BJ (cell line): ENCODE measurements at regions not wholly inside any gene's neighbourhood (a gene's known extent, or its start where the extent isn't known, plus 50 kb on each side); places are given as distances from the start of the nearest gene placed in this dataset.

ENCODE experiments used
- CTCF ChIA-PET: fragments of 350-600 bp; formaldehyde crosslinking; extraction: SDS; loops from one replicate; lab custom pipeline; 2021; ENCODE audit warnings: antibody characterized with exemption, inconsistent platforms; lab: Yijun Ruan, JAX
- POLR2A ChIA-PET: fragments of 300-600 bp; sonication (Branson Sonifier 250); formaldehyde crosslinking; extraction: SDS; loops from one replicate; lab custom pipeline; 2021; ENCODE audit warnings: antibody characterized with exemption; lab: Charles Lee
- DNase-seq: peaks from one replicate; pipeline ENCODE4 v3.0.0-alpha.2; 2011; ENCODE audit warnings: low read depth
- H3K27me3 ChIP-seq: 2 replicates; pipeline ENCODE4 v1.6.0; 2011; ENCODE audit warnings: low read length; ENCODE audit not compliant: control insufficient read depth, insufficient read depth
- H3K36me3 ChIP-seq: 2 replicates; pipeline ENCODE4 v1.5.1; 2011; ENCODE audit warnings: low read length; ENCODE audit not compliant: control insufficient read depth, insufficient read depth
- H3K4me3 ChIP-seq: 2 replicates; pipeline ENCODE4 v1.5.1; 2011; ENCODE audit warnings: low read depth, mild to moderate bottlenecking, control low read depth, low read length
- CTCF ChIP-seq: IDR thresholded peaks from 2 replicates; pipeline ENCODE4 v1.5.1; 2011; ENCODE audit warnings: low read depth, mild to moderate bottlenecking, control low read depth, inconsistent platforms, low read length, moderate library complexity; ENCODE audit not compliant: insufficient read depth

- H3K27me3 ChIP-seq: no peaks in the 10 kb centered on the region
- ChIA-PET POLR2A (interaction anchor here (0.5 kb wide), 1 partner anchor 290 kb away, joined by 3 read pairs; no protein-coding TSS in a partner anchor), CTCF (interaction anchor here (3.3 kb wide), 1 partner anchor 289 kb away, joined by 230 read pairs; no protein-coding TSS in a partner anchor)
- peak; percentile 97 for DNase-seq
- no peaks in the 10 kb centered on the region for H3K36me3 ChIP-seq
- H3K4me3 ChIP-seq: peak overlapping the region; percentile 63
- no peak for TF ChIP-seq CTCF
Measured at GRCh38 chr17:409848-410542, 57.4 kb upstream of the RPH3AL start.

DNA sequence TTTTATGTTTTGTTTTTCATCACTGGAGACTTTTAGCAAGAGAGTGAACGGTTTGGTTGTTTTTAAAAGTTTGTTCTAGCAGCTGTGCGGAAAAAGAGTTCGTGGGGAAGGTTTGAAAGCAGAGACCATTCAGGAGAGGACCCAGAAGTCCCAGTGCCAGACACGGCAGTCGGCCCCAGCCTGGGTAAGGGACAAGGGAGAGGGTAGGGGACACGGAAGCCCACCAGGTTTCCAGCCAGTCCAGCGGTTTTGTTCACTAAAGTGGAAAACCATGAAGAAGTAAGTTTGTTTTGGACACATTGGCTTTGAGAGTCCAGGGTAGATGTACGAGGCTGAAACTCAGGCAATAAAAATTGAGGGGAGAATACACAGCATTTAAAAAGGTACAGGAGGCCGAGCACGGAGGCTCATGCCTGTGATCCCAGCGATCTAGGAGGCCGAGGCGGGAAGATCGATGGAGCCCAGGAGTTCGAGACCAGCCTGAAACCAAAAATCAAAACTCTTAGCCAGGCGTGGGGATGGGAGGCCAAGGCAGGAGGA is 56.8 kb upstream of the RPH3AL start:
- Histone ChIP-seq H3K27me3 (no peaks in the 10 kb centered on the region), H3K36me3 (no peaks in the 10 kb centered on the region), H3K4me3 (peak overlapping the region; percentile 31)
- TF ChIP-seq CTCF: no peak
- ChIA-PET POLR2A (no interaction called here), CTCF (no interaction called here)
- no peak for DNase-seq

DNA sequence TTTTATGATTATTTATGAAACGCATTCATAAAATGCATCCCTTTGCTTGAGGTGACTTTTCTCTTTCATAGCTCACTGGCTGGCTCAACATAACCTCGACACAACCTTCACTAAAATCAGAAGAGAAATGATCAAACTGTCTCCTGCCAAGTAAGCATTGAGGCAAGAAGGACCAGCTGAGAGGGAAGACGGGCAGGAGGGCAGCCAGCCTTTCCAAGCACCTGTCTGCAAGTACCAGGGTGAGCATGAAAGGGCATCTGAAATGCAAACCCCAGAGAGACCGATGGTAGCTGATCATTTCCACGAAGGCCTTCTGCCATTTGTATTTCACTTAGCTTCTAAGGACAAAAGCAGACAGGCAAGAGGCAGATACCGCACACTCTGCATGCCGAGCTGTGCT is 52.1 kb upstream of the RPH3AL start:
- DNase-seq: no peak
- POLR2A ChIA-PET: no interaction called here
- Histone ChIP-seq H3K4me3 (no peak overlapping the region), H3K36me3 (no peaks in the 10 kb centered on the region), H3K27me3 (no peaks in the 10 kb centered on the region)
- CTCF ChIA-PET: no interaction called here
- no peak for TF ChIP-seq CTCF
